Stomach (tissue), 8 donors: ENCODE measurements at regions not wholly inside any gene's neighbourhood (a gene's known extent, or its start where the extent isn't known, plus 50 kb on each side); places are given as distances from the start of the nearest gene placed in this dataset.

Source experiments
- DNase-seq, 2 donors: peaks; one replicate each; pipeline versions ENCODE4 v3.0.0 to v3.0.0-alpha.2; 2013 to 2019
- H3K27ac ChIP-seq, 5 donors: fragments of 200-600 bp in 4 of 5; sonication (generic) in 4 of 5; one replicate each; pipeline ENCODE4 v1.5.1; 2013 to 2019; ENCODE audit warnings: mild to moderate bottlenecking in 1 of 5, moderate library complexity in 1 of 5
- H3K27me3 ChIP-seq, 3 donors: fragments of 200-600 bp; sonication (generic); one replicate each; pipeline ENCODE4 v1.5.1; 2017 to 2019; ENCODE audit warnings: mixed run types in 1 of 3
- H3K36me3 ChIP-seq, 4 donors: fragments of 200-600 bp; sonication (generic); 1 replicate in 3 of 4; 2 replicates in 1 of 4; pipeline ENCODE4 v1.5.1; 2016 to 2019
- H3K4me1 ChIP-seq, 4 donors: fragments of 200-600 bp; sonication (generic); one replicate each; pipeline ENCODE4 v1.5.1; 2016 to 2019
- H3K4me3 ChIP-seq, 4 donors: fragments of 200-600 bp; sonication (generic) in 3 of 4; one replicate each; pipeline ENCODE4 v1.5.1; 2016 to 2019; ENCODE audit warnings: mild to moderate bottlenecking in 1 of 4
- H3K9me3 ChIP-seq, 4 donors: fragments of 200-600 bp; sonication (generic); one replicate each; pipeline ENCODE4 v1.5.1; 2016 to 2019
- CTCF ChIP-seq, 7 experiments: fragments of 450-650 bp in 4 of 7; fragments of 200-600 bp in 3 of 7; sonication (generic) in 3 of 7; IDR thresholded peaks; one replicate each; pipeline ENCODE4 v1.5.1; 2016 to 2019; ENCODE audit warnings: antibody characterized with exemption in 7 of 7, control low read depth in 2 of 7, mild to moderate bottlenecking in 1 of 7
- EP300 ChIP-seq: sonication (generic); formaldehyde crosslinking; IDR thresholded peaks from one replicate; pipeline ENCODE4 v1.6.1; 2017; ENCODE audit warnings: antibody characterized with exemption
- POLR2A ChIP-seq, 4 donors: fragments of 450-650 bp; IDR thresholded peaks; one replicate each; pipeline ENCODE4 v1.6.1; 2016; ENCODE audit warnings: antibody characterized with exemption in 4 of 4, control low read depth in 2 of 4, mild to moderate bottlenecking in 1 of 4, moderate library complexity in 1 of 4
- POLR2AphosphoS5 ChIP-seq, 3 donors: sonication (generic); formaldehyde crosslinking; IDR thresholded peaks; one replicate each; pipeline ENCODE4 v1.6.1; 2016; ENCODE audit warnings: antibody characterized with exemption in 3 of 3
- WGBS, 5 donors: extraction: QIAGEN DNeasy Blood & Tissue Kit in 3 of 5; methylation state at CpG; one replicate each; pipeline versions ENCODE4 v1.1.5 to v1.1.7; 2013 to 2018; 5-methylcytosine and 5-hydroxymethylcytosine counted together
- intact Hi-C: fragments of 100-400 bp; cut with DNase I; formaldehyde crosslinking; loops from one replicate; pipeline ENCODE4 v1.15.1; 2023; ENCODE audit warnings: low total_unique reads
- donor health status: healthy with polysubstance abuse.
- donor health status: Bipolar disorder and iron deficiency.
- donor health status: healthy.

GRCh38 chr14:95420060-95420459 is 96.4 kb downstream of the SYNE3 start:
- TF ChIP-seq POLR2AphosphoS5 (IDR thresholded peaks at IDR 0.05) (no peak), POLR2A (IDR thresholded peaks at IDR 0.05) (no peak), EP300 (no peak), CTCF (IDR thresholded peaks at IDR 0.05) (no peak)
- intact Hi-C loops, result no loop called here
- WGBS, 5 donors, result 91 to 99% (median 96%) methylated on average over 3 of the region's 3 CpGs
- peaks cover 0 to 55% (median 48%) of the 10 kb centered on the region in 4 donors for H3K36me3 ChIP-seq
- no peaks in the 10 kb centered on the region for H3K9me3 ChIP-seq
- no peak overlapping the region for H3K4me3 ChIP-seq
- DNase-seq, result no peak
- H3K27me3 ChIP-seq, result no peaks in the 10 kb centered on the region
- H3K4me1 ChIP-seq, result no peaks in the 10 kb centered on the region
- H3K27ac ChIP-seq, result no peak overlapping the region

DNA sequence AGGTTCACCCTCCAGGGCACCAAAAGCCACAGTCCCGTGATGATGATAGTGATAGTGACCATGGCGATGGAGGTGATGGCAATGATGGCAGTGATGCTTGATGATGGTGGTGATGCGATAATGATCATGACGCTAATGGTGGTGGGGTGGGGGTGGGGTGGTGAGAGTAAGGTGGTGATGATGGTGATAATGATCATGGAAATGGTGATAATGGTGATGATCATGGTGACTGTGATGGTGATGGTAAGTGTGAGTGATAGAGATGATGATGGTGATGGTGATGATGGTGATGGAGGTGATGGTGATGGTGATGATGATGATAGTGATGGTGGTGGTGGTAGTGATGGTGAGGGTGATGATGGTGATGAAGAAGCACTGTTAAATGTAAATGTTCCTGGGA is 96.9 kb downstream of the SYNE3 start:
- no peaks in the 10 kb centered on the region for H3K4me1 ChIP-seq
- no peaks in the 10 kb centered on the region for H3K27me3 ChIP-seq
- H3K9me3 ChIP-seq, result no peaks in the 10 kb centered on the region
- no peak overlapping the region for H3K27ac ChIP-seq
- 76 to 98% (median 95%) methylated on average over 4 of the region's 4 CpGs for WGBS, 5 donors
- no peak for TF ChIP-seq EP300
- TF ChIP-seq POLR2AphosphoS5 (IDR thresholded peaks at IDR 0.05), result no peak
- no peak for TF ChIP-seq CTCF (IDR thresholded peaks at IDR 0.05)
- TF ChIP-seq POLR2A (IDR thresholded peaks at IDR 0.05), result no peak
- peaks cover 0 to 55% (median 50%) of the 10 kb centered on the region in 4 donors for H3K36me3 ChIP-seq
- DNase-seq, result no peak
- intact Hi-C loops, result no loop called here
- H3K4me3 ChIP-seq, result no peak overlapping the region

DNA sequence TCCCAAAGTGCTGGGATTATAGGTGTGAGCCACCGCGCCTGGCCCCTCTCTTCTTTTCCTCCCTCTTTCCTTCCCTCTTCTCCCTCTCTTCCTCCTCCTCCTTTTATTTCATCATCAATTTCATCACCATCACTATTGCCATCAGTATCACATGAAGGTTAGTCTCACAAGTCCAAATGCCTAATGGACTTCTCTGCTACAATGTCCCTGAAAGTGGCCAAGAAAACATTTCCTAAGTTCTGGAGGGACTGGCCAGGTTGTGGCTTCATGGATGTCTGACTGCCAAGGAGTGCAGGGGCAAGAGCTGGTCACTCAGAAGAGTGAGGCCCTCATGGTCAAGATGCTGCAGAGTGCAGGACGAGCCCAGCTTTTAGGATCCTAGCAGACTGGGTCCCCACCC is 97.6 kb downstream of the SYNE3 start:
- Histone ChIP-seq H3K9me3 (no peaks in the 10 kb centered on the region), H3K36me3 (peaks cover 0 to 55% (median 50%) of the 10 kb centered on the region in 4 donors), H3K27me3 (no peaks in the 10 kb centered on the region), H3K27ac (no peak overlapping the region), H3K4me1 (no peaks in the 10 kb centered on the region), H3K4me3 (no peak overlapping the region)
- no peak for DNase-seq
- intact Hi-C loops, result no loop called here
- TF ChIP-seq POLR2AphosphoS5 (IDR thresholded peaks at IDR 0.05) (no peak), POLR2A (IDR thresholded peaks at IDR 0.05) (no peak), CTCF (IDR thresholded peaks at IDR 0.05) (no peak)
- WGBS, 5 donors, result 92 to 97% (median 93%) methylated on average over 3 of the region's 3 CpGs

- Histone ChIP-seq H3K36me3 (peaks cover 0 to 48% (median 47%) of the 10 kb centered on the region in 4 donors), H3K27ac (no peak overlapping the region), H3K4me3 (no peak overlapping the region), H3K27me3 (no peaks in the 10 kb centered on the region), H3K9me3 (no peaks in the 10 kb centered on the region), H3K4me1 (no peaks in the 10 kb centered on the region)
- 89 to 95% (median 93%) methylated on average over 7 of the region's 7 CpGs for WGBS, 5 donors
- intact Hi-C loops, result no loop called here
- TF ChIP-seq POLR2AphosphoS5 (IDR thresholded peaks at IDR 0.05), result no peak
- TF ChIP-seq POLR2A (IDR thresholded peaks at IDR 0.05), result no peak
- no peak for TF ChIP-seq EP300
- no peak for TF ChIP-seq CTCF (IDR thresholded peaks at IDR 0.05)
- no peak for DNase-seq
Measured at GRCh38 chr14:95417492-95417891, 97.8 kb upstream of the CLMN start.
